ENCODE measurements at regions not wholly inside any gene's neighbourhood (a gene's known extent, or its start where the extent isn't known, plus 50 kb on each side); places are given as distances from the start of the nearest gene placed in this dataset.

GRCh38 chr3:95707268-95707667, 1107.1 kb upstream of the EPHA6 start:
- H3K9me3 ChIP-seq (replicated peaks; ENCODE audit: control insufficient read depth, insufficient read depth, low read depth, low read length), result no peaks in the 10 kb centered on the region
- no peak for ATAC-seq
- H3K27ac ChIP-seq (ENCODE audit: extremely low read depth, low read depth, low read length), result no peak overlapping the region
- no peaks in the 10 kb centered on the region for H3K79me2 ChIP-seq (ENCODE audit: control insufficient read depth, insufficient read depth, low read length)
- DNase-seq (ENCODE audit: extremely low read depth in 1 of 4, low spot score in 3 of 4), result no peak
- no peaks in the 10 kb centered on the region for H3K36me3 ChIP-seq (ENCODE audit: control insufficient read depth, insufficient read depth, low read length)
- H3K27me3 ChIP-seq (ENCODE audit: control insufficient read depth in 2 of 2, insufficient read depth in 2 of 2, low read length in 2 of 2), result no peaks in the 10 kb centered on the region
- no peaks in the 10 kb centered on the region for H3K9me1 ChIP-seq (ENCODE audit: control insufficient read depth, insufficient read depth, low read length)
- BruUV-seq (replicated peaks), result no TSS peak
- H3K4me3 ChIP-seq, result no peak overlapping the region
- no peak overlapping the region for H2AFZ ChIP-seq (ENCODE audit: low read depth, low read length)
- ChIA-PET CTCF (ENCODE audit: low intra/inter-chr PET ratio) (no interaction called here), POLR2A (interaction anchor here (0.6 kb wide), 1 partner anchor 1903 kb away, joined by 3 read pairs; no protein-coding TSS in a partner anchor)
- H4K20me1 ChIP-seq (replicated peaks; ENCODE audit: control insufficient read depth, insufficient read depth, low read length), result no peaks in the 10 kb centered on the region
- FAIRE-seq, result no peak
- no peaks in the 10 kb centered on the region for H3K4me1 ChIP-seq (replicated peaks in 1 of 2; ENCODE audit: control insufficient read depth in 2 of 2, insufficient read depth in 2 of 2, low read length in 2 of 2)
- H3K9ac ChIP-seq (ENCODE audit: insufficient read depth in 1 of 2, low read depth in 2 of 2, low read length in 2 of 2), result no peak overlapping the region
- TF ChIP-seq FOXK2 (conservative IDR thresholded peaks at IDR 0.05 in 1 of 2, IDR thresholded peaks at IDR 0.05 in 1 of 2; ENCODE audit: low read depth in 2 of 2) (no peak), TBL1XR1 (IDR thresholded peaks at IDR 0.05; ENCODE audit: low read length in 2 of 2) (no peak), PKNOX1 (IDR thresholded peaks at IDR 0.05) (no peak), RB1 (IDR thresholded peaks at IDR 0.05; ENCODE audit: low read depth) (no peak), SMAD2 (IDR thresholded peaks at IDR 0.05; ENCODE audit: low read depth, low read length) (no peak), POLR2H (tag; IDR thresholded peaks at IDR 0.05; ENCODE audit: low read depth) (no peak), FOXK1 (CRISPR knock-in tag; IDR thresholded peaks at IDR 0.05; ENCODE audit: borderline replicate concordance) (no peak), LARP7 (IDR thresholded peaks at IDR 0.05) (no peak)
- intact Hi-C loops (cut with micrococcal nuclease) (no loop called here), in situ Hi-C loops (cut with MboI) (no loop called here)
- 0% methylated on average over 2 of the region's 2 CpGs for WGBS (ENCODE audit: insufficient coverage, low coverage, missing lambda C conversion rate)
- no peak overlapping the region for H3K4me2 ChIP-seq (ENCODE audit: insufficient read depth, low read length)

Measured in K562 (cell line).